ENCODE measurements at regions not wholly inside any gene's neighbourhood (a gene's known extent, or its start where the extent isn't known, plus 50 kb on each side); places are given as distances from the start of the nearest gene placed in this dataset.

DNA sequence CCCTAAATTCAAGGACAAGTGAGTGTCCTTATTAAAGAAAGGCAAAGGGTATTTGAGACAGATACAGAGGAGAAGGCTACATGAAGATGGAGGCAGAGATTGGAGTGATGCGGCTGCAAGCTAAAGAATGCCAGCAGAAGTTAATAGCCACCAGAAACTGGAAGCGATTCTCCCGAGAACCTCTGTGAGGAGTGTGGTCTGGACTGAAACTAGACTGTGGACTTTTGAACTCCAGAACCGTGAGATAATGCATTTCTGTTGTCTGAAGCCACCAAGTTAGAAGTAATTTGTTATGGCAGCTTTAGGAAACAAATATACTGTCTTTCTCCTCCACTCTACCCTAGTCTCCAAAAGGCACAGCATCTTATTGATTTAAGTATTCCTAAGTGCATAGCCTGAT is 80.3 kb upstream of the CREB5 start:
- TF ChIP-seq, protein P1, sequence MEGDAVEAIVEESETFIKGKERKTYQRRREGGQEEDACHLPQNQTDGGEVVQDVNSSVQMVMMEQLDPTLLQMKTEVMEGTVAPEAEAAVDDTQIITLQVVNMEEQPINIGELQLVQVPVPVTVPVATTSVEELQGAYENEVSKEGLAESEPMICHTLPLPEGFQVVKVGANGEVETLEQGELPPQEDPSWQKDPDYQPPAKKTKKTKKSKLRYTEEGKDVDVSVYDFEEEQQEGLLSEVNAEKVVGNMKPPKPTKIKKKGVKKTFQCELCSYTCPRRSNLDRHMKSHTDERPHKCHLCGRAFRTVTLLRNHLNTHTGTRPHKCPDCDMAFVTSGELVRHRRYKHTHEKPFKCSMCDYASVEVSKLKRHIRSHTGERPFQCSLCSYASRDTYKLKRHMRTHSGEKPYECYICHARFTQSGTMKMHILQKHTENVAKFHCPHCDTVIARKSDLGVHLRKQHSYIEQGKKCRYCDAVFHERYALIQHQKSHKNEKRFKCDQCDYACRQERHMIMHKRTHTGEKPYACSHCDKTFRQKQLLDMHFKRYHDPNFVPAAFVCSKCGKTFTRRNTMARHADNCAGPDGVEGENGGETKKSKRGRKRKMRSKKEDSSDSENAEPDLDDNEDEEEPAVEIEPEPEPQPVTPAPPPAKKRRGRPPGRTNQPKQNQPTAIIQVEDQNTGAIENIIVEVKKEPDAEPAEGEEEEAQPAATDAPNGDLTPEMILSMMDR (IDR thresholded peaks at IDR 0.05; ENCODE audit: borderline replicate concordance, extremely low read depth, low read length, poor library complexity, severe bottlenecking), result no peak
- TF ChIP-seq EZH2 (IDR thresholded peaks at IDR 0.05; ENCODE audit: borderline replicate concordance, low read depth, low read length, severe bottlenecking), result no peak

All from DND-41 (cell line).